GM11168 (cell line): ENCODE measurements at regions not wholly inside any gene's neighbourhood (a gene's known extent, or its start where the extent isn't known, plus 50 kb on each side); places are given as distances from the start of the nearest gene placed in this dataset.
"Not testable (repeated sequence)": the region's sequence is repeated elsewhere in the genome, so short reads cannot be mapped to it uniquely, and the experiment has no call there.

Experiments
- in situ Hi-C: fragments of 300-500 bp; cut with MboI; formaldehyde crosslinking; loops from one replicate; pipeline ENCODE4 v1.12.0; 2022; ENCODE audit warnings: low sequenced_read_pairs; ENCODE audit not compliant: unreplicated experiment

- in situ Hi-C loops = no loop called here
Measured at GRCh38 chr10:78331391-78331922, 297.8 kb downstream of the RPS24 start.

- in situ Hi-C loops = no loop called here
Measured at GRCh38 chr10:78332012-78332411, 298.3 kb downstream of the RPS24 start.

- in situ Hi-C loops = no loop called here
Measured at GRCh38 chr10:78332657-78333056, 299.0 kb downstream of the RPS24 start.

- in situ Hi-C loops = no loop called here
Measured at GRCh38 chr10:78333362-78334143, 299.9 kb downstream of the RPS24 start.

- in situ Hi-C loops = no loop called here
Measured at GRCh38 chr10:78335371-78335690, 301.7 kb downstream of the RPS24 start.

GRCh38 chr10:78335691-78336401 is 302.2 kb downstream of the RPS24 start:
- in situ Hi-C loops = no loop called here

GRCh38 chr10:78336402-78336791 is 302.7 kb downstream of the RPS24 start:
- in situ Hi-C loops = no loop called here

- in situ Hi-C loops = no loop called here
Measured at GRCh38 chr10:78337016-78337415, 303.4 kb downstream of the RPS24 start.

- in situ Hi-C loops = no loop called here
Measured at GRCh38 chr10:78337646-78338391, 304.2 kb downstream of the RPS24 start.

- in situ Hi-C loops = no loop called here
Measured at GRCh38 chr10:78338717-78339116, 305.1 kb downstream of the RPS24 start.

GRCh38 chr10:78339251-78339650 is 305.6 kb downstream of the RPS24 start:
- in situ Hi-C loops = no loop called here

- in situ Hi-C loops = no loop called here
Measured at GRCh38 chr10:78341953-78342614, 308.4 kb downstream of the RPS24 start.

GRCh38 chr10:78342827-78343653 is 309.4 kb downstream of the RPS24 start:
- in situ Hi-C loops = no loop called here

GRCh38 chr10:78344257-78344656 is 310.6 kb downstream of the RPS24 start:
- in situ Hi-C loops = not testable (repeated sequence)

- in situ Hi-C loops = not testable (repeated sequence)
Measured at GRCh38 chr10:78345515-78345914, 311.9 kb downstream of the RPS24 start.

- in situ Hi-C loops = no loop called here
Measured at GRCh38 chr10:78346721-78347120, 313.1 kb downstream of the RPS24 start.

- in situ Hi-C loops = no loop called here
Measured at GRCh38 chr10:78348411-78349164, 314.9 kb downstream of the RPS24 start.

GRCh38 chr10:78349165-78349516 is 315.5 kb downstream of the RPS24 start:
- in situ Hi-C loops = no loop called here
